CD4-positive, CD25-positive, alpha-beta regulatory T cell (primary cell): ENCODE measurements at regions not wholly inside any gene's neighbourhood (a gene's known extent, or its start where the extent isn't known, plus 50 kb on each side); places are given as distances from the start of the nearest gene placed in this dataset.

Source experiments
- ATAC-seq, 2 donors: fragments of 150-1000 bp; cut with Tn5 transposase; one replicate each; pipeline ENCODE4 v1.10.0; 2021; ENCODE audit warnings: low read depth in 2 of 2, moderate number of reproducible peaks in 2 of 2, moderate library complexity in 1 of 2
- DNase-seq, 3 donors: peaks; one replicate each; pipeline versions ENCODE4 v3.0.0 to v3.0.0-alpha.2; 2012 to 2022; ENCODE audit warnings: mixed read lengths in 1 of 3
- H3K27ac ChIP-seq: one replicate; pipeline ENCODE4 v1.7.0; 2013; ENCODE audit warnings: mild to moderate bottlenecking, low read length; ENCODE audit not compliant: insufficient read depth, poor library complexity, severe bottlenecking
- H3K27me3 ChIP-seq: one replicate; pipeline ENCODE4 v1.7.0; 2013; ENCODE audit warnings: low read length; ENCODE audit not compliant: control insufficient read depth, insufficient read depth
- H3K36me3 ChIP-seq: one replicate; pipeline ENCODE4 v1.7.0; 2013; ENCODE audit warnings: mild to moderate bottlenecking, low read length, moderate library complexity; ENCODE audit not compliant: control insufficient read depth, insufficient read depth
- H3K4me1 ChIP-seq: 2 replicates; pipeline ENCODE4 v1.7.0; 2013; ENCODE audit warnings: mild to moderate bottlenecking, low read length; ENCODE audit not compliant: insufficient read depth, control insufficient read depth, poor library complexity, severe bottlenecking
- H3K4me3 ChIP-seq: one replicate; pipeline ENCODE4 v1.7.0; 2013; ENCODE audit warnings: low read depth, mild to moderate bottlenecking, low read length, moderate library complexity
- H3K9me3 ChIP-seq, 2 experiments: 1 replicate in 1 of 2; 2 replicates in 1 of 2; pipeline ENCODE4 v1.7.0; 2013; ENCODE audit warnings: low read length in 2 of 2, mild to moderate bottlenecking in 1 of 2, moderate library complexity in 1 of 2; ENCODE audit not compliant: control insufficient read depth in 2 of 2
- H3K27ac Mint-ChIP-seq, 3 donors: one replicate each; pipeline ENCODE4 v1.8.0; 2020 to 2022; ENCODE audit warnings: mild to moderate bottlenecking in 3 of 3, mixed read lengths in 3 of 3, moderate library complexity in 2 of 3
- H3K27me3 Mint-ChIP-seq: one replicate; pipeline ENCODE4 v1.8.0; 2022; ENCODE audit warnings: mild to moderate bottlenecking, mixed read lengths
- H3K36me3 Mint-ChIP-seq: one replicate; pipeline ENCODE4 v1.8.0; 2020; ENCODE audit warnings: mixed read lengths
- H3K4me1 Mint-ChIP-seq, 4 donors: one replicate each; pipeline ENCODE4 v1.8.0; 2020 to 2022; ENCODE audit warnings: mixed read lengths in 4 of 4, mild to moderate bottlenecking in 1 of 4
- H3K4me3 Mint-ChIP-seq, 4 donors: one replicate each; pipeline ENCODE4 v1.8.0; 2020 to 2022; ENCODE audit warnings: mild to moderate bottlenecking in 4 of 4, mixed read lengths in 4 of 4, moderate library complexity in 3 of 4
- H3K9me3 Mint-ChIP-seq, 7 donors: one replicate each; pipeline ENCODE4 v1.8.0; 2020 to 2022; ENCODE audit warnings: mixed read lengths in 7 of 7, mild to moderate bottlenecking in 3 of 7, moderate library complexity in 2 of 7

- no peaks in the 10 kb centered on the region for H3K27me3 Mint-ChIP-seq
- H3K27ac Mint-ChIP-seq = no peak overlapping the region
- ATAC-seq (no peak), DNase-seq (no peak)
- H3K36me3 Mint-ChIP-seq = no peaks in the 10 kb centered on the region
- no peaks in the 10 kb centered on the region for H3K36me3 ChIP-seq
- H3K27me3 ChIP-seq = no peaks in the 10 kb centered on the region
- H3K4me3 Mint-ChIP-seq = no peak overlapping the region
- peaks cover 0 to 7% (median 2%) of the 10 kb centered on the region in 7 donors for H3K9me3 Mint-ChIP-seq
- H3K4me3 ChIP-seq = no peak overlapping the region
- no peak overlapping the region for H3K27ac ChIP-seq
- no peaks in the 10 kb centered on the region for H3K4me1 Mint-ChIP-seq
- H3K4me1 ChIP-seq = no peaks in the 10 kb centered on the region
- no peaks in the 10 kb centered on the region for H3K9me3 ChIP-seq
Observed at GRCh38 chr15:87591042-87591441, 665.5 kb downstream of the NTRK3 start.

DNA sequence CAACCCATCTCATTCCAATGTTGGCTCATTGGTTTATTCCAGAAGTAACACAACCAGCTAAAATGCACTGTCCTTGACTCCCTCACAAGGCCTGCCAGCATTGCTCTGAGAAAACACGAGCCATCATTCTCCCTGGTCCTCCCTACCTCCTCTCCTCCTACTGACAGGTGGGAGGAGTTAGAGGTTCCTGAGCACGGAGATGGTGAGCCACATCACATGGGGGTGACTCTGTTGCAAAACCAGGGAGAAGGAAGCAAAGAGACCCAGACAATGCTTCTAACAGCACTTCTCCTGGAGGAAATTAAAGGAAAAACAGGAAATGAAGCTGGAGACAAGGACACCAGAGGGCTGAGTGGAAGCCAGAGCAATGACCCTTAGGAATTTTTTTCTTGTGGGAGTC, 667.4 kb downstream of the NTRK3 start:
- Histone ChIP-seq H3K4me3 (no peak overlapping the region), H3K4me1 (no peaks in the 10 kb centered on the region), H3K27me3 (no peaks in the 10 kb centered on the region), H3K9me3 (no peaks in the 10 kb centered on the region), H3K27ac (no peak overlapping the region), H3K36me3 (no peaks in the 10 kb centered on the region)
- H3K4me1 Mint-ChIP-seq = no peaks in the 10 kb centered on the region
- H3K36me3 Mint-ChIP-seq = no peaks in the 10 kb centered on the region
- H3K9me3 Mint-ChIP-seq = peaks cover 0 to 4% (median 0%) of the 10 kb centered on the region in 7 donors
- no peak overlapping the region for H3K27ac Mint-ChIP-seq
- H3K27me3 Mint-ChIP-seq = no peaks in the 10 kb centered on the region
- no peak for ATAC-seq
- H3K4me3 Mint-ChIP-seq = no peak overlapping the region
- DNase-seq = no peak

- DNase-seq (no peak), ATAC-seq (no peak)
- Histone ChIP-seq H3K4me3 (no peak overlapping the region), H3K4me1 (no peaks in the 10 kb centered on the region), H3K9me3 (no peaks in the 10 kb centered on the region), H3K27ac (no peak overlapping the region), H3K36me3 (no peaks in the 10 kb centered on the region), H3K27me3 (no peaks in the 10 kb centered on the region)
- Mint-ChIP-seq H3K36me3 (no peaks in the 10 kb centered on the region), H3K9me3 (peaks cover 0 to 4% (median 0%) of the 10 kb centered on the region in 7 donors), H3K27ac (no peak overlapping the region), H3K27me3 (no peaks in the 10 kb centered on the region), H3K4me1 (no peaks in the 10 kb centered on the region), H3K4me3 (no peak overlapping the region)
Observed at GRCh38 chr15:87582169-87582568, 674.4 kb downstream of the NTRK3 start.

- no peak overlapping the region for H3K4me3 Mint-ChIP-seq
- ATAC-seq (no peak), DNase-seq (no peak)
- H3K27ac ChIP-seq = no peak overlapping the region
- H3K4me1 Mint-ChIP-seq = no peaks in the 10 kb centered on the region
- H3K9me3 Mint-ChIP-seq = peaks cover 0 to 4% (median 0%) of the 10 kb centered on the region in 7 donors
- H3K9me3 ChIP-seq = no peaks in the 10 kb centered on the region
- no peaks in the 10 kb centered on the region for H3K36me3 Mint-ChIP-seq
- H3K27me3 Mint-ChIP-seq = no peaks in the 10 kb centered on the region
- H3K27me3 ChIP-seq = no peaks in the 10 kb centered on the region
- H3K4me1 ChIP-seq = no peaks in the 10 kb centered on the region
- no peaks in the 10 kb centered on the region for H3K36me3 ChIP-seq
- no peak overlapping the region for H3K4me3 ChIP-seq
- H3K27ac Mint-ChIP-seq = no peak overlapping the region
Observed at GRCh38 chr15:87579537-87579936, 677.0 kb downstream of the NTRK3 start.

- no peaks in the 10 kb centered on the region for H3K36me3 ChIP-seq
- H3K4me1 Mint-ChIP-seq = no peaks in the 10 kb centered on the region
- H3K4me1 ChIP-seq = no peaks in the 10 kb centered on the region
- DNase-seq = no peak
- H3K27ac ChIP-seq = no peak overlapping the region
- no peak overlapping the region for H3K27ac Mint-ChIP-seq
- no peaks in the 10 kb centered on the region for H3K9me3 ChIP-seq
- H3K27me3 ChIP-seq = no peaks in the 10 kb centered on the region
- no peak overlapping the region for H3K4me3 Mint-ChIP-seq
- H3K4me3 ChIP-seq = no peak overlapping the region
- peaks cover 0 to 4% (median 0%) of the 10 kb centered on the region in 7 donors for H3K9me3 Mint-ChIP-seq
- no peak for ATAC-seq
- H3K27me3 Mint-ChIP-seq = no peaks in the 10 kb centered on the region
- H3K36me3 Mint-ChIP-seq = no peaks in the 10 kb centered on the region
Observed at GRCh38 chr15:87578776-87579175, 677.8 kb downstream of the NTRK3 start.

DNA sequence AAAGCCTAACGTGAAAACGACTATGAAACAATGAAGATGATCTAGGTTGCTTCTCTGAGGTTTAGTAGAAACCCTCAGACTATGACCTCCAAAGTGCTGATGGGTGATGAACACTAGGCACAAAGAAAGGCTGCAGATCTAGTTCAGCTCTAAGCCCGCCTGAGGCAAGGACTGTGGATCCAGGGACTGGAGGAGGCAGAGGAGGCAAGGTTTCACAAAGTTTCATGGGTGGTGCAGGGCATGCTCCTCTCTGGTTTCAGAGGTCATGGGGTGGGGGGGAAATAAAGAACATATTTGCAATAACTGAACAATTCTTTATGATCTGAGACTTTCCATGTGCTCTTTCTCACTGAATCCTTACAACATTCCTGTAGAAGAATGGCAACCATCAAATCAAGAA, 679.2 kb downstream of the NTRK3 start:
- no peaks in the 10 kb centered on the region for H3K4me1 Mint-ChIP-seq
- Histone ChIP-seq H3K36me3 (no peaks in the 10 kb centered on the region), H3K27me3 (no peaks in the 10 kb centered on the region), H3K27ac (no peak overlapping the region), H3K9me3 (no peaks in the 10 kb centered on the region), H3K4me1 (no peaks in the 10 kb centered on the region), H3K4me3 (no peak overlapping the region)
- no peak overlapping the region for H3K27ac Mint-ChIP-seq
- ATAC-seq (no peak), DNase-seq (no peak)
- no peak overlapping the region for H3K4me3 Mint-ChIP-seq
- peaks cover 0 to 3% (median 0%) of the 10 kb centered on the region in 7 donors for H3K9me3 Mint-ChIP-seq
- H3K27me3 Mint-ChIP-seq = no peaks in the 10 kb centered on the region
- no peaks in the 10 kb centered on the region for H3K36me3 Mint-ChIP-seq

DNA sequence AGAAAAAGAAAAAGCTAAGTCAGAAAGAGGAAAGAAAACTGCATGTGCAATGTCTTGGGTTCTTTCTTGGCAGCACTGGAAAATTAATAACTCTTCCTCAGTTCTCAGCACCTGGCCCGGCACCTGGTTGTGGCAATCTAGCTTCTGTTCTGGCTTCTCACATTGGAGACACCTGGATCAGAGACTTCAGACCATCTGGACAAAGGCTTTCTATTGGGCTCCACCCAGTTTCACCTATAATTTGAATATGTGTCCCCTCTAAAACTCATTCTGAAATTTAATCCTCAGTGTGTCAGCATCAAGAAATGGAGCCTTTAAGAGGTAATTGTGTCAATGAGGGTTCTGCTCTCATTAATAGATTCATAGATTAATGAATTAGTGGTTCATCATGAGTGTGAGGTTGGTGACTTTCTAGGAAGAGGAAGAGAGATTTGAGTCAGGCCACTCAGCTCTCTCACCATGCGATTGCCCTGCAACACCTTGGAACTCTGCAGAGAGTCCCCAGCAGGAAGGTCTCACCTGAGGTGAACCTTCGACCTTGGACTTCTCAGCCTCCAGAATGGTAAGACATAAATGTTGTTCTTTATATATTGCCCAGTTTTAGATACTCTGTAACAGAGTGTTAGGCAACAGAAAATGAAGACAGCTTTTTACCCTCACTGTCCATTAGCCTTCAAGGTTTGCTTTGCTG, 679.9 kb downstream of the NTRK3 start:
- no peak for DNase-seq
- Histone ChIP-seq H3K4me3 (no peak overlapping the region), H3K27me3 (no peaks in the 10 kb centered on the region), H3K9me3 (no peaks in the 10 kb centered on the region), H3K4me1 (no peaks in the 10 kb centered on the region), H3K27ac (no peak overlapping the region), H3K36me3 (no peaks in the 10 kb centered on the region)
- Mint-ChIP-seq H3K36me3 (no peaks in the 10 kb centered on the region), H3K9me3 (peaks cover 0 to 2% (median 0%) of the 10 kb centered on the region in 7 donors), H3K4me1 (no peaks in the 10 kb centered on the region), H3K4me3 (no peak overlapping the region), H3K27me3 (no peaks in the 10 kb centered on the region), H3K27ac (no peak overlapping the region)
- no peak for ATAC-seq

DNA sequence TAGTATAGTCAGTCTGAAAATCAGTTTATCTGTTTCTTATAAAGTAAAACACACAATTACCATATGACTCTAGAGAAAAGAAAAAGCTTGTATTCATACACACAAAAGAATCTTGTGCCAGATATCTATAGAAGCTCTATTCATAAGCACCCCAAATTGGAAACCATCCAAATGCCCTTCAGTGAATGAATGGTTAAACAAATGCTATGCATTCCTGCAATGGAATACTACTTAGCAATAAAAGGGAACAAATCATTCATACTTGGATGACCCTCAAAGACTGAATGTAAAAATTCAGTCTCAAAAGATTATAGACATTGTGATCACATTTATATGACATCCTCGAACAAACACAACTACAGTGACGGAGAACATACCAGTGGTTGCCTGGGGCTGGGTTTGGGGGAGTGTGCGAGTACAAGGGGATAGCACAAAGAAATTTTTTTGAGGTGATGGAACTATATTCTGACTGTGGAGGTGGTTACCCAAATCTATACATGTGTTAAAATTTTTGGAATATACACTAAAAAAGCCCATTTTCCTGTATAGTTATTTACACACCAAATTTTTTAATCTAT, 680.6 kb downstream of the NTRK3 start:
- Mint-ChIP-seq H3K9me3 (peaks cover 0 to 2% (median 0%) of the 10 kb centered on the region in 7 donors), H3K4me3 (no peak overlapping the region), H3K27ac (no peak overlapping the region)

More for the DNA sequence above, 680.6 kb downstream of the NTRK3 start:
- Histone ChIP-seq H3K4me1 (no peaks in the 10 kb centered on the region), H3K36me3 (no peaks in the 10 kb centered on the region), H3K9me3 (no peaks in the 10 kb centered on the region), H3K4me3 (no peak overlapping the region), H3K27ac (no peak overlapping the region), H3K27me3 (no peaks in the 10 kb centered on the region)
- Mint-ChIP-seq H3K27me3 (no peaks in the 10 kb centered on the region), H3K36me3 (no peaks in the 10 kb centered on the region), H3K4me1 (no peaks in the 10 kb centered on the region)
- no peak for DNase-seq
- no peak for ATAC-seq
